ENCODE measurements at regions not wholly inside any gene's neighbourhood (a gene's known extent, or its start where the extent isn't known, plus 50 kb on each side); places are given as distances from the start of the nearest gene placed in this dataset.

DNA sequence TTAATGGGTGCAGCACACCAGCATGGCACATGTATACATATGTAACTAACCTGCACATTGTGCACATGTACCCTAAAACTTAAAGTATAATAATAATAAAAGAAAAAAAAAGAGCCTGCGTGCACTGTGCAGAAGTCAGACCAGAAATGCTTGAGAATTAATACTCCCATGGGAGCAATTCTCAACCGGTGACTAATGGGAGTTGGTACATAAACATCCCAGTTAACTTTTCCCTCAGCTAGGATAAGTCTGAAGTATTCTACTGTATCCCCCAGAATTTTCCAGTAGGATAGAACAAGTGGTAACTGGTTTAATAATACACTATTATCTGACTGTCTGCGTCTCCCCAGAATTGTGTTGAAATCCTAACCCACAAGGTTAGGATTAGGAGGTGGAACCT lies 113.6 kb upstream of the COL5A2 start:
- H3K27me3 ChIP-seq = no peaks in the 10 kb centered on the region
- H3K4me3 ChIP-seq = no peak overlapping the region
- TF ChIP-seq, protein P1, sequence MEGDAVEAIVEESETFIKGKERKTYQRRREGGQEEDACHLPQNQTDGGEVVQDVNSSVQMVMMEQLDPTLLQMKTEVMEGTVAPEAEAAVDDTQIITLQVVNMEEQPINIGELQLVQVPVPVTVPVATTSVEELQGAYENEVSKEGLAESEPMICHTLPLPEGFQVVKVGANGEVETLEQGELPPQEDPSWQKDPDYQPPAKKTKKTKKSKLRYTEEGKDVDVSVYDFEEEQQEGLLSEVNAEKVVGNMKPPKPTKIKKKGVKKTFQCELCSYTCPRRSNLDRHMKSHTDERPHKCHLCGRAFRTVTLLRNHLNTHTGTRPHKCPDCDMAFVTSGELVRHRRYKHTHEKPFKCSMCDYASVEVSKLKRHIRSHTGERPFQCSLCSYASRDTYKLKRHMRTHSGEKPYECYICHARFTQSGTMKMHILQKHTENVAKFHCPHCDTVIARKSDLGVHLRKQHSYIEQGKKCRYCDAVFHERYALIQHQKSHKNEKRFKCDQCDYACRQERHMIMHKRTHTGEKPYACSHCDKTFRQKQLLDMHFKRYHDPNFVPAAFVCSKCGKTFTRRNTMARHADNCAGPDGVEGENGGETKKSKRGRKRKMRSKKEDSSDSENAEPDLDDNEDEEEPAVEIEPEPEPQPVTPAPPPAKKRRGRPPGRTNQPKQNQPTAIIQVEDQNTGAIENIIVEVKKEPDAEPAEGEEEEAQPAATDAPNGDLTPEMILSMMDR (IDR thresholded peaks at IDR 0.05) = no peak
- no peak for TF ChIP-seq EP300 (IDR thresholded peaks at IDR 0.05)
- no peak for TF ChIP-seq POLR2A (IDR thresholded peaks at IDR 0.05)
- TF ChIP-seq POLR2AphosphoS5 (IDR thresholded peaks at IDR 0.05) = no peak
- H3K9me3 ChIP-seq = no peaks in the 10 kb centered on the region
- H3K36me3 ChIP-seq = no peaks in the 10 kb centered on the region
- no peak overlapping the region for H3K27ac ChIP-seq
- 82% methylated on average over 3 of the region's 3 CpGs for WGBS
- H3K4me1 ChIP-seq = no peaks in the 10 kb centered on the region
- DNase-seq (ENCODE audit: low spot score in 2 of 2) = no peak

DNA sequence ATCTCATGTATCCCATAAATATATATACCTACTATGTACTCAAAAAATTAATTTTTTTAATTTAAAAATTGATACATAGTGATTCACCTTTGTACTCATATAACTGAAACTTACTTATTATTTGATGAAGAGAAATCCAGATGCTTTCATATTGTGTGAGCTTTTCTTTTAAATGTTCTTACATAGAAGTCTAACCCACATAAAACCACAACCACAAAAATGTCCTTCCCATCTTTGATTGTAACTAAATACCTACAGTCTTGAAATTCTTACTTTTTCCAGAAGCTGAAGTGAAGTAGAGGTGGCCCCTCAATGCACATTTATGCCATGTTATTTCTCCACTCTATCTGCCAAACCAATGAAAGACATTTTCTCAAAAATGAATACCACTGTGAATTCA lies 117.9 kb upstream of the COL5A2 start:
- no peaks in the 10 kb centered on the region for H3K4me1 ChIP-seq
- TF ChIP-seq, protein P1 (IDR thresholded peaks at IDR 0.05) = no peak
- TF ChIP-seq POLR2A (IDR thresholded peaks at IDR 0.05) (no peak), EP300 (IDR thresholded peaks at IDR 0.05) (no peak), POLR2AphosphoS5 (IDR thresholded peaks at IDR 0.05) (no peak)
- H3K9me3 ChIP-seq = no peaks in the 10 kb centered on the region

DNA sequence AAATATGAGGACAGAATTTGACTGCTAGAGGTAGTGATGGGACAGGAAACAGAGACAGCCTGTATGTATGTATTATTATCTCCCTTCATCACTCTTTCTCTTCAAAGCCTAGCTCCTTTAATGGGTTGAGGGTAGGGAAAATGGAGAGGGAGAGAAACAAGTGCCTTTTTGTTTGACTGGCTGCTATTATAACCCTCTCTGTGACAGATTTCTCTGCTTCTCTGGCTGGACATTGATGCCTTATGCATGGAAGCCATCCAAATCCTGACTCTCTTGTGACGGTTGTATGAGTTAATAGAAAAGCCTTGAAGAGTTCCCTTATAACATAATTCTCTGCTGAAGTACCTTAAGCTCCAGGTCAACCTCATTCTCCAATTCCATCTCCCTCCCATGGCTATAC lies 118.5 kb upstream of the COL5A2 start:
- 61% methylated on average over 1 of the region's 1 CpG for WGBS
- DNase-seq (ENCODE audit: low spot score in 2 of 2) = no peak
- TF ChIP-seq EP300 (IDR thresholded peaks at IDR 0.05) (no peak), POLR2AphosphoS5 (IDR thresholded peaks at IDR 0.05) (no peak), POLR2A (IDR thresholded peaks at IDR 0.05) (no peak)
- TF ChIP-seq, protein P1 (IDR thresholded peaks at IDR 0.05) = no peak
- Histone ChIP-seq H3K9me3 (no peaks in the 10 kb centered on the region), H3K4me3 (no peak overlapping the region), H3K4me1 (no peaks in the 10 kb centered on the region), H3K27me3 (no peaks in the 10 kb centered on the region), H3K27ac (no peak overlapping the region), H3K36me3 (no peaks in the 10 kb centered on the region)

More for the DNA sequence above, 117.9 kb upstream of the COL5A2 start:
- Histone ChIP-seq H3K27me3 (no peaks in the 10 kb centered on the region), H3K36me3 (no peaks in the 10 kb centered on the region), H3K27ac (no peak overlapping the region), H3K4me3 (no peak overlapping the region)
- no peak for DNase-seq (ENCODE audit: low spot score in 2 of 2)

- no peak overlapping the region for H3K4me3 ChIP-seq
- WGBS = 87% methylated on average over 1 of the region's 1 CpG
- no peak for DNase-seq (ENCODE audit: low spot score in 2 of 2)
Observed at GRCh38 chr2:189298481-189298880, 118.9 kb upstream of the COL5A2 start.

DNA sequence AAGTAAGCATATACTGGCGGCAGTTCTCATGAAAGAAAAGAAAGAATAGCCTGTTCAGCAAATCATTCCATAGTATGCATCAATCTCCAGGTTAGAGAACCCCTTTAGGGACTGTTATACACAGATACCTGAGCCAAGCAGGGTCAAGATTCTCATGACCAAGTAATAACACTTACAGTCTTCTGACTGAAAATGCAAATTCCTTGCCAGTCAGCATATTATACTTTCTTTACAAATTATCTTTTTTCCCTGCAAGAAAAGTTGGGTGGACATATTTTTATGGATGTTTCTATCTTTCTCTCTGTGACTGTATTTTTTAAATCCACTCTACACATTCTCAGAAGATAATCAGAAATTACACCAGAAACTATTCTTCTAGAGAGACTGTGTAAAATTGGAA lies 120.4 kb upstream of the COL5A2 start:
- Histone ChIP-seq H3K27me3 (no peaks in the 10 kb centered on the region), H3K36me3 (no peaks in the 10 kb centered on the region), H3K27ac (no peak overlapping the region), H3K9me3 (no peaks in the 10 kb centered on the region), H3K4me3 (no peak overlapping the region), H3K4me1 (no peaks in the 10 kb centered on the region)
- WGBS = 98% methylated on average over 1 of the region's 1 CpG
- TF ChIP-seq POLR2A (IDR thresholded peaks at IDR 0.05) (no peak), EP300 (IDR thresholded peaks at IDR 0.05) (no peak), POLR2AphosphoS5 (IDR thresholded peaks at IDR 0.05) (no peak)
- TF ChIP-seq, protein P1 (IDR thresholded peaks at IDR 0.05) = no peak
- no peak for DNase-seq (ENCODE audit: low spot score in 2 of 2)

More at GRCh38 chr2:189298481-189298880, 118.9 kb upstream of the COL5A2 start:
- Histone ChIP-seq H3K36me3 (no peaks in the 10 kb centered on the region), H3K27ac (no peak overlapping the region), H3K9me3 (no peaks in the 10 kb centered on the region), H3K4me1 (no peaks in the 10 kb centered on the region), H3K27me3 (no peaks in the 10 kb centered on the region)
- TF ChIP-seq POLR2A (IDR thresholded peaks at IDR 0.05) = no peak
- TF ChIP-seq EP300 (IDR thresholded peaks at IDR 0.05) = no peak
- TF ChIP-seq POLR2AphosphoS5 (IDR thresholded peaks at IDR 0.05) = no peak
- TF ChIP-seq, protein P1 (IDR thresholded peaks at IDR 0.05) = no peak
